PC-3 (cell line): ENCODE measurements at regions not wholly inside any gene's neighbourhood (a gene's known extent, or its start where the extent isn't known, plus 50 kb on each side); places are given as distances from the start of the nearest gene placed in this dataset.

Experiments
- ATAC-seq: fragments of 200-7000 bp; cut with Tn5 transposase; 2 replicates; pipeline ENCODE4 v1.9.1; 2020; ENCODE audit warnings: mild to moderate bottlenecking, moderate library complexity
- BruUV-seq: library from RNA; stranded (reverse); fragments of 400-500 nt; replicated peaks from 2 replicates; lab custom pipeline; 2021; lab: Mats Ljungman, UMichigan
- CTCF ChIA-PET: fragments of 300-600 bp; sonication (Branson Sonifier 250); formaldehyde crosslinking; loops from one replicate; lab custom pipeline; 2022; ENCODE audit warnings: antibody characterized with exemption; lab: Charles Lee
- POLR2A ChIA-PET: fragments of 300-600 bp; sonication (Branson Sonifier 250); formaldehyde crosslinking; loops from one replicate; lab custom pipeline; 2022; ENCODE audit warnings: antibody characterized with exemption; ENCODE audit not compliant: unreplicated experiment; lab: Charles Lee
- DNase-seq: peaks from one replicate; pipeline ENCODE4 v3.0.0-alpha.2; 2015
- H2AFZ ChIP-seq: fragments of 300-600 bp; sonication (generic); 2 replicates; pipeline ENCODE4 v1.6.0; 2016; ENCODE audit warnings: antibody characterized with exemption, low read length
- H3F3A ChIP-seq: fragments of 300-600 bp; sonication (generic); one replicate; pipeline ENCODE4 v1.6.0; 2017; ENCODE audit warnings: antibody characterized with exemption, low read length, control low read depth, mild to moderate bottlenecking; ENCODE audit not compliant: unreplicated experiment
- H3K27ac ChIP-seq: fragments of 300-600 bp; sonication (generic); 2 replicates; pipeline ENCODE4 v1.5.1; 2016; ENCODE audit warnings: mild to moderate bottlenecking, low read length
- H3K27me3 ChIP-seq: fragments of 300-600 bp; sonication (generic); 2 replicates; pipeline ENCODE4 v1.6.1; 2016; ENCODE audit warnings: low read length, mixed read lengths
- H3K36me3 ChIP-seq: fragments of 300-600 bp; sonication (generic); 2 replicates; pipeline ENCODE4 v1.6.1; 2016; ENCODE audit warnings: low read depth, mixed run types, low read length, mixed read lengths
- H3K4me1 ChIP-seq: fragments of 300-600 bp; sonication (generic); 2 replicates; pipeline ENCODE4 v1.5.1; 2016; ENCODE audit warnings: low read length; ENCODE audit not compliant: insufficient read depth
- H3K4me2 ChIP-seq: fragments of 300-600 bp; sonication (generic); 2 replicates; pipeline ENCODE4 v1.6.0; 2016; ENCODE audit warnings: low read length
- H3K4me3 ChIP-seq: fragments of 300-600 bp; sonication (generic); 2 replicates; pipeline ENCODE4 v1.5.1; 2016; ENCODE audit warnings: mild to moderate bottlenecking, low read length, mixed read lengths
- H3K79me2 ChIP-seq: fragments of 300-600 bp; sonication (generic); 2 replicates; pipeline ENCODE4 v1.6.1; 2017; ENCODE audit warnings: low read length, mixed read lengths
- H3K9ac ChIP-seq: fragments of 300-600 bp; sonication (generic); 2 replicates; pipeline ENCODE4 v1.6.0; 2016; ENCODE audit warnings: mild to moderate bottlenecking, low read length
- H3K9me2 ChIP-seq: fragments of 300-600 bp; sonication (generic); replicated peaks from 2 replicates; pipeline ENCODE4 v1.6.1; 2016; ENCODE audit warnings: mixed run types, low read length, mixed read lengths
- H3K9me3 ChIP-seq: fragments of 300-600 bp; sonication (generic); 2 replicates; pipeline ENCODE4 v1.6.1; 2016; ENCODE audit warnings: low read length, mixed read lengths
- H4K20me1 ChIP-seq: fragments of 300-600 bp; sonication (generic); 2 replicates; pipeline ENCODE4 v1.6.1; 2016; ENCODE audit warnings: low read length, mixed read lengths
- CTCF ChIP-seq: fragments of 300-600 bp; sonication (generic); conservative IDR thresholded peaks from 2 replicates; pipeline ENCODE4 v1.5.1; 2017; ENCODE audit warnings: antibody characterized with exemption, low read depth, mild to moderate bottlenecking, low read length
- EZH2 ChIP-seq: fragments of 300-600 bp; sonication (generic); IDR thresholded peaks from one replicate; pipeline ENCODE4 v1.6.1; 2017; ENCODE audit warnings: antibody characterized with exemption, mild to moderate bottlenecking, low read length; ENCODE audit not compliant: unreplicated experiment
- EZH2phosphoT487 ChIP-seq: fragments of 300-600 bp; sonication (generic); IDR thresholded peaks from 2 replicates; pipeline ENCODE4 v1.6.1; 2018; ENCODE audit warnings: mild to moderate bottlenecking, antibody characterized with exemption, low read length, borderline replicate concordance
- intact Hi-C: fragments of 100-400 bp; cut with micrococcal nuclease; formaldehyde crosslinking; loops from 2 replicates; pipeline ENCODE4 v1.9.0; 2023

- Histone ChIP-seq H3K79me2 (no peaks in the 10 kb centered on the region), H3K9me3 (no peaks in the 10 kb centered on the region), H2AFZ (no peak overlapping the region), H3K27me3 (no peaks in the 10 kb centered on the region), H3K4me2 (peak overlapping the region; percentile 44), H3K4me1 (peaks cover 47% of the 10 kb centered on the region), H3K27ac (peak overlapping the region; percentile 90), H3K9me2 (no peaks in the 10 kb centered on the region), H3K36me3 (no peaks in the 10 kb centered on the region), H3K4me3 (no peak overlapping the region), H3K9ac (peak overlapping the region; percentile 23), H3F3A (peaks cover 16% of the 10 kb centered on the region), H4K20me1 (no peaks in the 10 kb centered on the region)
- ATAC-seq (no peak), DNase-seq (no peak)
- intact Hi-C loops: loop anchor here (1.0 to 2.0 kb wide), 6 partner anchors 47 to 496 kb away; partner anchors contain the start of gene REEP3
- TF ChIP-seq CTCF: no peak
- TF ChIP-seq EZH2phosphoT487: no peak
- TF ChIP-seq EZH2: no peak
- POLR2A ChIA-PET: interaction anchor here (0.9 to 1.5 kb wide), 4 partner anchors 11 to 488 kb away, joined by 3 to 12 read pairs (median 4); no protein-coding TSS in a partner anchor
- TSS peak; percentile 30 for BruUV-seq
- CTCF ChIA-PET: interaction anchor here (0.9 to 1.3 kb wide), 3 partner anchors 82 to 546 kb away, joined by 3 to 10 read pairs (median 5); no protein-coding TSS in a partner anchor
Observed at GRCh38 chr10:63712717-63713115, 191.5 kb downstream of the REEP3 start.

- Histone ChIP-seq H3K27ac (peak overlapping the region; percentile 90), H4K20me1 (no peaks in the 10 kb centered on the region), H2AFZ (no peak overlapping the region), H3K4me1 (peaks cover 45% of the 10 kb centered on the region), H3K9ac (peak overlapping the region; percentile 23), H3K79me2 (no peaks in the 10 kb centered on the region), H3K36me3 (no peaks in the 10 kb centered on the region), H3K4me3 (no peak overlapping the region), H3K9me3 (no peaks in the 10 kb centered on the region), H3K4me2 (peak overlapping the region; percentile 44), H3K9me2 (no peaks in the 10 kb centered on the region), H3K27me3 (no peaks in the 10 kb centered on the region), H3F3A (peaks cover 16% of the 10 kb centered on the region)
- intact Hi-C loops: loop anchor here (2.0 kb wide), 2 partner anchors 445 to 497 kb away; no protein-coding TSS in a partner anchor
- BruUV-seq: no TSS peak
- CTCF ChIA-PET: interaction anchor here (1.0 kb wide), 1 partner anchor 80 kb away, joined by 3 read pairs; no protein-coding TSS in a partner anchor
- DNase-seq (peak; percentile 38), ATAC-seq (no peak)
- TF ChIP-seq CTCF (no peak), EZH2phosphoT487 (no peak), EZH2 (no peak)
- POLR2A ChIA-PET: no interaction called here
Observed at GRCh38 chr10:63713191-63714144, 192.3 kb downstream of the REEP3 start.
